Esophagus muscularis mucosa (tissue), 4 donors: ENCODE measurements at regions not wholly inside any gene's neighbourhood (a gene's known extent, or its start where the extent isn't known, plus 50 kb on each side); places are given as distances from the start of the nearest gene placed in this dataset.

Experiments used
- CTCF ChIP-seq, 3 experiments: fragments of 200-600 bp in 2 of 3; fragments of 450-650 bp in 1 of 3; sonication (generic) in 2 of 3; IDR thresholded peaks; one replicate each; pipeline ENCODE4 v1.5.1; 2017 to 2019; ENCODE audit warnings: antibody characterized with exemption in 3 of 3, mild to moderate bottlenecking in 2 of 3, moderate library complexity in 1 of 3
- EP300 ChIP-seq: sonication (generic); formaldehyde crosslinking; IDR thresholded peaks from one replicate; pipeline ENCODE4 v1.6.1; 2017; ENCODE audit warnings: antibody characterized with exemption
- POLR2A ChIP-seq: fragments of 450-650 bp; IDR thresholded peaks from one replicate; pipeline ENCODE4 v1.6.1; 2017; ENCODE audit warnings: antibody characterized with exemption, moderate library complexity, mild to moderate bottlenecking, low read depth
- POLR2AphosphoS5 ChIP-seq, 2 donors: sonication (generic); formaldehyde crosslinking; IDR thresholded peaks; one replicate each; pipeline ENCODE4 v1.6.1; 2017; ENCODE audit warnings: antibody characterized with exemption in 2 of 2

- TF ChIP-seq POLR2A (no peak), CTCF (IDR thresholded peaks at IDR 0.05) (no peak), POLR2AphosphoS5 (IDR thresholded peaks at IDR 0.05) (no peak), EP300 (no peak)
These were observed 190.2 kb upstream of the ELL2 start for GRCh38 chr5:96151891-96152290.
